ENCODE measurements at regions not wholly inside any gene's neighbourhood (a gene's known extent, or its start where the extent isn't known, plus 50 kb on each side); places are given as distances from the start of the nearest gene placed in this dataset.
"Not testable (repeated sequence)": the region's sequence is repeated elsewhere in the genome, so short reads cannot be mapped to it uniquely, and the experiment has no call there.

DNA sequence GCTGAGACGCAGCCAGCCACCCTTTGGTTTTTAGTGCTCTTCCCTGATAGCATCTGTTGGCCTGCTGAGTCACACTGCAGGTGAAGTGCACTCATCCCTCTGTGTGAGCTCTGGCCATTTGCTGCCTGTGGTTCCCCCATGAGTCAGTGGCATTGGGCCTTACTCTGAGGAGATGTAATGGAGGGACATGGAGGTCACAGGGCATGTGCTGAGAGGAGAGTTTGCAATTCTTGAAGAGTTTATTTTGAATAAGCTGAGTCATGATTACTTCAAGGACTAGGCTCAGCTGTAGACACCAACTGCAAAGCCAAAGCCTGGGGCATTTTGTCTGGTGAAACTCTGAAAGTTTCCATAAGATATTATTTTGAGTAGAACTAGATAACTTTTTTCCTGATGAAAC is 200.3 kb downstream of the BCL2L11 start:
- DNase-seq: not testable (repeated sequence)

DNA sequence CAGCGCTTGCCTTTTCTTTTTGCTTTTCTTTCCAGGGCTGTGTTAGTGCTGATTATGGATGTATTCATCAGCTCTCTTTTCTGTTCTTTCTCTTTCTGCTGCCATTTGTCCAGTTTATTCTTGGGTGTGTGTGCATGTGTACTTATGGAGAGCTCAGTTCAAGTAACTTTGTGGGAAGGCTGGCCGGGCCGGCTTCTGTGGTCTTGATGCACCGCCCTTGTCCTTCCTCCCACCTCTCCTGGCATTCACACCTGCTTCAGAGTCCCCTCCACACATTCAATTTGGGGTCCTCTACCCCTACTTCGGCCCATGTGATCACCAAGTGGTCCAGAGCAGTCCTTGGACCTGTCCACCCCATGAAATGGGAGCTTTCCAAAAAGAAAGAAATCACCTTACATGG is 202.7 kb downstream of the BCL2L11 start:
- not testable (repeated sequence) for DNase-seq

- DNase-seq: not testable (repeated sequence)
Measured at GRCh38 chr2:111327726-111328125, 207.0 kb downstream of the BCL2L11 start.

GRCh38 chr2:111329309-111329708 is 208.6 kb downstream of the BCL2L11 start:
- DNase-seq: not testable (repeated sequence)

GRCh38 chr2:111331099-111331724 is 210.5 kb downstream of the BCL2L11 start:
- not testable (repeated sequence) for DNase-seq

DNA sequence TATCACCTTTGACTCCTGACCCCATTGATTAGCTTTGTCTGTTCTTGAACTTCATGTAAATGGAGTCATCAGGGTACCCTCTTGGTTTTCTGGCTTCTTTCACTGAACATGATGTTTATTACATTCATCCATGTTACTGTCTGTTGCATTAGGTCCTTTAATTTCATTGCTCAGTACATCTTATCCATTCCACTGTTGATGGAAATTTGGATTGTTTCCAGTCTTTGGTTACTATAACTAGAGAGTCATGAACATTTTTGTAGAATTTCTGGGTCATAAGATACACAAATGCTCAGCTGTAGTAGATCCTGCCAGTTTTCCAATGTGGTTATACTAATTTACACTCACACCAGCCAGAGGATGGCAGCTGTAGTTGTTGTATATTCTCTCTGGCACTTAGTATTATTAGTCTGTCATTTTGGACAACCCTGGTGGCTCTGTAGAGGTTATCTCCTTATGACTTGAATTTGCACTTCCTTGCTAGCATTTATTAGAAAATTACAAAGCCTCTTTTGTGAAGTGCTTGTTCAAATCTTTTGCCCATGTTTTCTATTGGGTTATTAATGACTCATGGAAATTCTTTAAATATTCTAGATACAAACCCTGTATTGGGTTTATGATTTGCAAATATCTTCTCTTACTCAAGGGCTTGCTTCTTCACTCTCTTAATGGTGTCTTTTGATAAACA is 214.7 kb downstream of the BCL2L11 start:
- DNase-seq: not testable (repeated sequence)

GRCh38 chr2:111338474-111338873 is 217.8 kb downstream of the BCL2L11 start:
- not testable (repeated sequence) for DNase-seq

- DNase-seq: not testable (repeated sequence)
Measured at GRCh38 chr2:111339476-111339875, 218.8 kb downstream of the BCL2L11 start.

DNA sequence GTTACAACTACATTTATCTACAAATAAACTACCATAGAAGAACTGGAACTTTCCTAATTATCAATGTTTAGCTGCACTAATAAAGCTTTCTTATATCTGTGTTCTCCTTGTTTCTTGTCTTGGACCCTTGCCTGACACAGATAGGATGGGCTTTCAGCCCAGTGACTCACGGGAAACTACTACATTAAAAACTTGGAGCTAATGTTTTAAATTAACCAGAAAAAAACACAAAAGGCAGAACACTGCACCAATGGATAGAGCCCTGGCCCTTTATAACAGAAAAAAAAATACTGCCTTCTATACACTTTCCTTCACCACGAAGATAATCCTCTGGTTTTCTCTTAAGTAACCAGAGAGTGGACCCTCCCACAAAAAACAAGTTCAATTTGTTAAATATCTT is 223.9 kb downstream of the BCL2L11 start:
- not testable (repeated sequence) for DNase-seq

DNA sequence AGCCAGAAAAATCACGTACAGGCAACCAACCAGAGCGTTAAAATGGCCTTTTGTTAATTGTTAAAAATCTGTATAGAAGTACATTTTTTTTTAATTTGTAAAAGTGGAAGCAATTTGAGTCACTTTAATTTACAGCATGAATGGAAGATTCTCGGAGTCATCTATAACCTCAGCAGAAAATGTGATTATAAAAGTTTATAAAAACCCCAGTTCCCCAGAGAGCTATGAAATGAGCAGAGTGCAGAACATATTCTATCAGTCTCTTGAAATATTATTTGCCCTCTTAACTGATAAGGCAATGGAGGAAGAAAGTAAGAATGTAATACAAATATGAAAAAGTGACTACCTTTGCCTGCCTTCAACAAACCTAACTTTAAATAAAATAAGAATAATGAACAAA is 224.7 kb downstream of the BCL2L11 start:
- DNase-seq: not testable (repeated sequence)

DNA sequence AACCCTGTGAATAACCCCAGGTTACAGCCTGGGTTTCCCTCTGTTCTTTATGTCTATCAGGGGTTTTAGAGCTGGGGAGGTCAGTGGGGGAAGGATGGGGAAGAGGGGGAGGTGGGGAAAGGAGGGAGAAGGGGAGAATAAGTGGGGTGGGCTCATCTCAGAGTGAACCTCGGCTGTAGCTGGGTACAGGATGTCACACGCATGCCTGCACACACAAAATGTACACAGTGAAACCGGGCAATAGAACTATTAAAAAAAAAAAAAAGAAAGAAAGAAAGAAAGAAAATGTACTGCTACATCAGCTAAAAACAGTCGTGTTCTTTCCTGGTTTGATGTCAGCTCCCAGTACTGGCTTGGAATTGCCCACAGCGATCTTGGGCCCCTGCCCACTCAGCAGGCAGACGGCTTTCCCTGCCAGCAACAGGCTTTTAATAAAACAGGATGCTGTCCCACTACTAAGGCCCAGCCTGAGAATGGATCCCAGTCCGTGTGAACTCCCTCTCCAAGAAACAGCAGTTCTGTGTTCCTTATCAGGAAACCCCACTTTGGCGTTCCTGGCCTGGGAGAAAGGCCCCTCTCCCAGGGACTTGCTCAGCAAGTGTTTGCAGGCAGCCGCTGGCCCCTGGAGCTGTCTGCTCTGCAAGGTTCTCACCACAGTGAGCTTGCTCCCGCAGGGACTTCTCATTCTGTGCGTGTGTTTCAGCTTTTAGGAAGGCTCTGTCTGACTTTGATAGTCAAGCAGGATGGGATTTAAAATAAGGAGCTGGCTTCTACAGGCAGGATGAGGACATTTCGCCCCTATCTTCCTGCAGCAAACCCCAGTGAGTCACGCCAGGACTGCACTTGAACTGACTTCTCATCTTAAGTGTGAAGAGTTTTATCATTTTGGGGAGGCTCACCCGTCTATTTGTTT is 225.6 kb downstream of the BCL2L11 start:
- not testable (repeated sequence) for DNase-seq

DNA sequence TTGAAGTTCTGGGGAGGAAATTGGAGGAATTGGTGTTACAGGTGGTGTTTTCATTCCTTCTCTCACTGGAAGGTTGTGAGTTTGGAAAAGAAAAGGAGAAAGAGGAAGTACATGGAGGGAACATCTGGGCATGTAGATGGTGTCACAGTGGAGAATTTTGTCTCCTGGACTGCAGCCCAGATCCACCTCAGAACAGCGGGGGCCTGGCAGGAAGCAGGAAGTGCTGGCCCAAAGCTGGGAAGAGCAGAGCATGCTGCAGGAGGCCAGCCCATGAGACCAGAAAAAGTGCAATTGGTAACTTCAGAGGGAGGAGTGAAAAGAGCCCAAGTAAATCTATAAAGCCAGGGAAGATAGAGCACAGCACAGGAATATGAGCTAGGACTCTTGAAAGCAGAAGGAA is 227.0 kb downstream of the BCL2L11 start:
- not testable (repeated sequence) for DNase-seq

DNA sequence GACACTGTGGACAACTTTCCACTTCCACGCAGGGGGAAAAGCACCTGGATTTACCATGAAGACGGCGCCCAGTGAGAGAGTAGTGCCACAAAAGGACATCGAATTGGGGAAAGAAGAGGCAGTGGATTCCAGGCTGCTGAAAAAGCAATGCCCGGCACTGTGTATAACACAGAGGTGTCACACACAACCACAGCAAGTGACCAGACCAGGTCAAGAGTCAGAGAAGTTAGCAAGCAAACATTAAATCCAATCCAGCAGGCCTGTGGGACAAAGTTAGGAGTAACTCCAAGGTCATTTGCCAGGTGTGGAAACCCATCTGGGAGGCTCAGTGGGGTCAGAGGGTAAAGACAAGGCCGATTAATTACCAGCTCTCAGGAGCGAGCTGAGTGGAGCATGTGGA is 227.6 kb downstream of the BCL2L11 start:
- DNase-seq: not testable (repeated sequence)

GRCh38 chr2:111355022-111355817 is 234.5 kb downstream of the BCL2L11 start:
- DNase-seq: not testable (repeated sequence)

DNA sequence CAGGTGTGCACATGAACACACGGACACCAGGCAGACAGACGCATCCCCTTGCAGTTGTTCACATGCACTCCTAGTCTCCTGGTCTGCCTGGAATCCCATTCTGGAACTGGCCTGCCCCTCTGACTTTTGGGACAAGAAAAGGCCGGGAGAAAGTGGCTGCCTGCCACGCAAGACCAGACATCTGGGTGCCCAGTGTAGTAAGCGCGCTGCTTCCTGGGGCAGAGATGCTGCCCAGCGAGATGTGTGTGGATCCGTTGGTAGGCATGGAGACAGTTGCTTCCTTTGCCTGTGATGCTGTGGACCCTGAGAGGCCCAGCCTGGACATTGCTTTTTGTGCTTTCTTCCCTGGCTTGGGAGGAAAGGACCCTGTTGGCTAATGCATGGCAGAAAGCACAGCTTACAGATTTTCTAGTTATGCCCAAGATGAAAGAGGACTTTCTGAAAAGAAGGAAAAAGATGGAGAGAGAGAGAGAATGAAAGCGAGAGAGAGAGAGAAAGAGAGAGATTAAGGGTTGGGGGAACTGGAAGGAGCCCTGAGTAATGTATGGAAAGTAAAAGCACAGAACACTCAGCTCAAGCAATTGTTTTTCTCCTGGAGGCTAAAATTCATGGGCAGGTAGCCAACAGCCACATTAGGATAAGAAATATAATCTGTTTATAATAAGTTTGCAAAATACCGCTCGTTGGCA is 235.3 kb downstream of the BCL2L11 start:
- not testable (repeated sequence) for DNase-seq

DNA sequence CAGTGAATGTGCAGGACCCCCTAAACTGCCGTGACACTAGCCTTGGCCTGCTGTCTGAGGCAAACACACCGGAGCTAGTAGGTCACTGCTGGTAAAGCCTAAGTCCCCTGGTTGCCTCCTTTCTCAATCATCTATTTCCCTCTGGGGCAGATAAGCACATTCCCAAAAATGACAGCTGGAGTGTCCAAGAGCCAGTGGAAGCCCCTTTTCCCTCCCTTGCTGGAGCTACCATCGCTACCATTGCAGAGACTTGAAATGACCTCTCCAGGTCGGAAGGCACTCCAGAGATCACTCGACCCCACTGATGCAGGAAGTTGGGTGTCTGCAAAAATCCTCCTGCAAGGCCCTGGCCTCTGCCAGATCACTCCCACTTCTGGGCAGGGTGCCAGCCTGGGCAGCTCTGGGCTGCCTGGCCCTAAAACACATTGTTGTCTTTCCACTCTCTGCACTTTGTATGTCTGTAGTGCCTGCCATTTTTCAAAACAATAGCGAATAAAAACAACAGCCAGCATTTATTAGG is 235.9 kb downstream of the BCL2L11 start:
- DNase-seq: not testable (repeated sequence)

DNA sequence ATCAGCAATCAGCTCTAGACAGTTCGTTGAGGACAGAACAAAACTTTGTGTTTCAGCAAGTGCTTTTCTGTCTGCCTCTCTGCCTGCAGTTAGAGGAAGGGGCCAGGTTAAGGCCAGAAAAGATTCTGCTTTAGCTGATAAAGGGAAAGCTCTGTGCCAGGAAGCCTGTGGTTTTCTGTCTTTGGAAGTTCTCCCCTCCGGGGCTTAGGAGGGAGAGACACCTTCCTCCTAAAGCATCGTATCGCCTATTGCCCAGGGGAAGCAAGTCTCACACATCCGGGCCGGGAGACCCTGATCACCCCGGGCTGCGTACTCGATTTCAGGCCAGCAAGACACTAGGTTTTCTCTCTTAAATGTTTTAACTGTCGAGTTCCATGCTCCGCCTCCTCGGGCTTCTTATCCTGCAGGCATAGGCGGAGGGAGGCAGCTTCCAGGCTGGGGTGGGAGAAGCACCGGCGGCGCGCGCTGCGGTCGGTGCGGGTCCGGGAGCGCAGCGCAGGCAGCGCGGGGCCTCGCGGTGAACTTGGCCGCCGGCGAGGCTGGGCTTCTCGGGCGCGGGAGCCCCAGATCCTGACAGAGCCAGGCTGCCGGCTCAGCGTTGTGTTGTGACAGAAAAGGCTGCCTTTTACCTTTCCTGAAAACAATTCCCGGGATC is 245.4 kb downstream of the BCL2L11 start:
- DNase-seq: not testable (repeated sequence)

DNA sequence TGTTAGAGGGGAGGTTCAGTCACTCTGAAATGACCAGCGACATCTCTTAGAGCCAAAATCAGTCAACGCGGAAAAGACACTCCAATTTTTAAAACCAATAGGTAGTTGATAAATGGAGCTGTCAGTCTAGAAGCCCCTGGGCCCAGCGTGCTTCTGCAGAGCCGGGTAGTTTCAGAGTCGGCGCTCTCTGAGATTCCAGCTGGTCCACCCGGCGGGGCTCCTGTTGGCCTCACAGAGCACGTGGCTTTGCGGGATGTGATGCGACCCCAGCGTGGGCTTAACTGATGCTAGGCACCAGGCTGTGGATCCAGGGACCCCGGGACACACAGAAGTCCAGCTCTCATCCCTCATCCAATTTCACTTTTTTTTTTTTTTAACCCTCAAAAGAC is 245.9 kb downstream of the BCL2L11 start:
- not testable (repeated sequence) for DNase-seq

GRCh38 chr2:111367080-111367479 is 246.4 kb downstream of the BCL2L11 start:
- not testable (repeated sequence) for DNase-seq

- DNase-seq: not testable (repeated sequence)
Measured at GRCh38 chr2:111367871-111368270, 247.2 kb downstream of the BCL2L11 start.

DNA sequence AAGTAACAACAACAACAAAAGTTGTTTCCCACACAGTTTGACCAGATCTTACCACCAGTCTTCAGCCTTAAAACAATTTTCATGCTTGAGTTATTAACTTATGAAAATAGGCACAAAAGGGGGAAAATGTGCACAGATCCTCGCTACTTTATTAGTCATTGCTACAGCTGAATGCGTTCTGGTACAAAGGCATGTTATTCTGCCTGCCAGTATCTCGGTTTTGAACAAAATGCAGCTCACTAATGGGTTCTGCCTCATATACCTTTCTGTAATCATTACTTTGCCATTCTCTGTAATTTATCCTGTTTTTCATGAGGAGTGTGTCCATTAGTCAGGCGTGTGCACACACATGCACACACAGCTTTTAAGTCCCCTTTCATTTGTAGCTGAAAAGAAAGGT is 247.6 kb downstream of the BCL2L11 start:
- not testable (repeated sequence) for DNase-seq
